Neural progenitor cell (in vitro differentiated cells): ENCODE measurements at regions not wholly inside any gene's neighbourhood (a gene's known extent, or its start where the extent isn't known, plus 50 kb on each side); places are given as distances from the start of the nearest gene placed in this dataset.

ENCODE experiments used
- DNase-seq: peaks from one replicate; pipeline ENCODE4 v3.0.0-alpha.2; 2016; ENCODE audit warnings: low spot score
- H2AFZ ChIP-seq: fragments of 200-600 bp; sonication (generic); replicated peaks from 2 replicates; pipeline ENCODE4 v1.6.1; 2016; ENCODE audit warnings: antibody characterized with exemption
- H3F3A ChIP-seq: fragments of 200-600 bp; sonication (generic); 2 replicates; pipeline ENCODE4 v1.6.1; 2016; ENCODE audit warnings: antibody characterized with exemption, low read depth
- H3K27ac ChIP-seq: fragments of 200-600 bp; sonication (generic); 2 replicates; pipeline ENCODE4 v1.5.1; 2016; ENCODE audit warnings: mild to moderate bottlenecking
- H3K27me3 ChIP-seq: fragments of 200-600 bp; sonication (generic); 2 replicates; pipeline ENCODE4 v1.6.1; 2016; ENCODE audit warnings: mild to moderate bottlenecking, moderate library complexity
- H3K36me3 ChIP-seq: fragments of 200-600 bp; sonication (generic); 2 replicates; pipeline ENCODE4 v1.5.1; 2016
- H3K4me1 ChIP-seq: fragments of 200-600 bp; sonication (generic); 2 replicates; pipeline ENCODE4 v1.6.1; 2016; ENCODE audit warnings: mixed run types
- H3K4me2 ChIP-seq: fragments of 200-600 bp; sonication (generic); 2 replicates; pipeline ENCODE4 v1.6.1; 2016
- H3K4me3 ChIP-seq: fragments of 200-600 bp; sonication (generic); 2 replicates; pipeline ENCODE4 v1.5.1; 2016
- H3K79me2 ChIP-seq: fragments of 200-600 bp; sonication (generic); 2 replicates; pipeline ENCODE4 v1.6.1; 2016; ENCODE audit warnings: low read depth
- H3K9ac ChIP-seq: fragments of 200-600 bp; sonication (generic); 2 replicates; pipeline ENCODE4 v1.6.1; 2016
- H3K9me3 ChIP-seq: fragments of 200-600 bp; sonication (generic); 2 replicates; pipeline ENCODE4 v1.5.1; 2016; ENCODE audit warnings: low read depth
- H4K20me1 ChIP-seq: fragments of 200-600 bp; sonication (generic); 2 replicates; pipeline ENCODE4 v1.6.1; 2016; ENCODE audit warnings: low read depth
- H3K27ac Mint-ChIP-seq: 3 replicates; pipeline ENCODE4 v1.8.0; 2021; ENCODE audit warnings: mixed read lengths
- H3K27me3 Mint-ChIP-seq: 2 replicates; pipeline ENCODE4 v1.8.0; 2022; ENCODE audit warnings: low read depth, mild to moderate bottlenecking, inconsistent platforms, moderate library complexity, mixed read lengths; ENCODE audit not compliant: insufficient read depth
- H3K36me3 Mint-ChIP-seq: 3 replicates; pipeline ENCODE4 v1.8.0; 2021; ENCODE audit warnings: mixed read lengths
- H3K4me1 Mint-ChIP-seq: 3 replicates; pipeline ENCODE4 v1.8.0; 2021; ENCODE audit warnings: mixed read lengths
- H3K4me3 Mint-ChIP-seq: 3 replicates; pipeline ENCODE4 v1.8.0; 2021; ENCODE audit warnings: mild to moderate bottlenecking, moderate library complexity, mixed read lengths
- H3K9me3 Mint-ChIP-seq: 3 replicates; pipeline ENCODE4 v1.8.0; 2020; ENCODE audit warnings: mixed read lengths
- EZH2 ChIP-seq: fragments of 200-600 bp; sonication (generic); IDR thresholded peaks from 2 replicates; pipeline ENCODE4 v1.6.1; 2017; ENCODE audit warnings: antibody characterized with exemption, mild to moderate bottlenecking, moderate library complexity
- EZH2phosphoT487 ChIP-seq: fragments of 200-600 bp; sonication (generic); IDR thresholded peaks from 2 replicates; pipeline ENCODE4 v1.6.1; 2017; ENCODE audit warnings: antibody characterized with exemption
- TF ChIP-seq, protein P1 (sequence below): fragments of 200-600 bp; sonication (generic); IDR thresholded peaks from 2 replicates; pipeline ENCODE4 v1.5.1; 2017; ENCODE audit warnings: antibody characterized with exemption, mild to moderate bottlenecking

DNA sequence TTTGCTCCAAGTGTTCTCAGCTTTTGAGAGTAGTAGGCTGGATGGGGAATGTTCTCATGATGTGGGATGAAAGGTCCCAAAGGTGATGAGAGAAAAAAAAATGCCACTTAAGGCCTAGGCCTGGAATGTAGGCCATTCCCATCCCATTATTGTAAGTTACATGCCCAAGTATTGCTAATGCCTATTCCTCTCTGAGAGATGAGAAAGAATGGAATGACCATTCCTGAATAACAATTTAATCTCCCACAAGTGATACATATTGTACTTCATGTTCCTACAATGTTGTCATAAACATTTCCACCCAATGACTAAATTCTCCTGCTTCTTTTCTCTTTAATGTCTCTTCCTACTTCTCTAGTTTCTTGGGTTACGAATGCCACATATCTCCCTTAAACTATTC lies 102.8 kb upstream of the KCNJ16 start:
- Histone ChIP-seq H3F3A (no peaks in the 10 kb centered on the region), H3K79me2 (no peaks in the 10 kb centered on the region), H3K4me1 (no peaks in the 10 kb centered on the region), H2AFZ (no peak overlapping the region), H3K4me3 (no peak overlapping the region), H3K27ac (no peak overlapping the region), H3K27me3 (no peaks in the 10 kb centered on the region), H3K4me2 (no peak overlapping the region), H3K9ac (no peak overlapping the region), H3K9me3 (no peaks in the 10 kb centered on the region), H4K20me1 (no peaks in the 10 kb centered on the region), H3K36me3 (no peaks in the 10 kb centered on the region)
- TF ChIP-seq, protein P1, sequence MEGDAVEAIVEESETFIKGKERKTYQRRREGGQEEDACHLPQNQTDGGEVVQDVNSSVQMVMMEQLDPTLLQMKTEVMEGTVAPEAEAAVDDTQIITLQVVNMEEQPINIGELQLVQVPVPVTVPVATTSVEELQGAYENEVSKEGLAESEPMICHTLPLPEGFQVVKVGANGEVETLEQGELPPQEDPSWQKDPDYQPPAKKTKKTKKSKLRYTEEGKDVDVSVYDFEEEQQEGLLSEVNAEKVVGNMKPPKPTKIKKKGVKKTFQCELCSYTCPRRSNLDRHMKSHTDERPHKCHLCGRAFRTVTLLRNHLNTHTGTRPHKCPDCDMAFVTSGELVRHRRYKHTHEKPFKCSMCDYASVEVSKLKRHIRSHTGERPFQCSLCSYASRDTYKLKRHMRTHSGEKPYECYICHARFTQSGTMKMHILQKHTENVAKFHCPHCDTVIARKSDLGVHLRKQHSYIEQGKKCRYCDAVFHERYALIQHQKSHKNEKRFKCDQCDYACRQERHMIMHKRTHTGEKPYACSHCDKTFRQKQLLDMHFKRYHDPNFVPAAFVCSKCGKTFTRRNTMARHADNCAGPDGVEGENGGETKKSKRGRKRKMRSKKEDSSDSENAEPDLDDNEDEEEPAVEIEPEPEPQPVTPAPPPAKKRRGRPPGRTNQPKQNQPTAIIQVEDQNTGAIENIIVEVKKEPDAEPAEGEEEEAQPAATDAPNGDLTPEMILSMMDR = no peak
- no peak for TF ChIP-seq EZH2phosphoT487
- no peak for TF ChIP-seq EZH2
- DNase-seq = no peak
- H3K4me1 Mint-ChIP-seq = no peaks in the 10 kb centered on the region
- no peak overlapping the region for H3K27ac Mint-ChIP-seq
- no peaks in the 10 kb centered on the region for H3K27me3 Mint-ChIP-seq
- H3K9me3 Mint-ChIP-seq = peaks cover 2% of the 10 kb centered on the region
- no peak overlapping the region for H3K4me3 Mint-ChIP-seq
- no peaks in the 10 kb centered on the region for H3K36me3 Mint-ChIP-seq

DNA sequence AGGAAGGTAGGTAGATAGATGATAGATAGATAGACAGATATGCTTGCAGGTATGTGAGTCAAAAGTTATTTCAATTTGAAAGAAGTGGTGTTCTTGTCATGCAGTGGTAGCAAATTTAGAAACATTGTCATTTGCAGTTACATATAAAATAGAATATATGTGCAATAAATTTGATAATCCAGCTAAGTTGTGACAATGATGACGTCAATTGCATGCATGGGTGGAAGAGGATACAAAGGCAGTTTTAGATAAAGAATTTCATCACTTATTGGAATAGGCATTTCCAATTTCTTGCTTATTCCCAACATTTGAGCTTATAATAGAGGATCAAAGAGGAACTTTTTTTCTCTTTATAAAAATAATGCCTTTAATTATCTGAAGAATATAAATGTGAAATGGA lies 99.2 kb upstream of the KCNJ16 start:
- H3K9ac ChIP-seq = no peak overlapping the region
- H3K4me3 ChIP-seq = no peak overlapping the region
- no peak overlapping the region for H3K4me2 ChIP-seq
- no peaks in the 10 kb centered on the region for H3K79me2 ChIP-seq
- no peak for DNase-seq
- H3F3A ChIP-seq = no peaks in the 10 kb centered on the region
- Mint-ChIP-seq H3K4me1 (no peaks in the 10 kb centered on the region), H3K36me3 (no peaks in the 10 kb centered on the region), H3K9me3 (peaks cover 2% of the 10 kb centered on the region), H3K27me3 (no peaks in the 10 kb centered on the region), H3K4me3 (no peak overlapping the region), H3K27ac (no peak overlapping the region)
- no peaks in the 10 kb centered on the region for H3K36me3 ChIP-seq
- no peak overlapping the region for H3K27ac ChIP-seq
- H4K20me1 ChIP-seq = no peaks in the 10 kb centered on the region
- no peaks in the 10 kb centered on the region for H3K4me1 ChIP-seq
- H2AFZ ChIP-seq = no peak overlapping the region
- no peak for TF ChIP-seq EZH2phosphoT487
- no peaks in the 10 kb centered on the region for H3K27me3 ChIP-seq
- no peaks in the 10 kb centered on the region for H3K9me3 ChIP-seq

DNA sequence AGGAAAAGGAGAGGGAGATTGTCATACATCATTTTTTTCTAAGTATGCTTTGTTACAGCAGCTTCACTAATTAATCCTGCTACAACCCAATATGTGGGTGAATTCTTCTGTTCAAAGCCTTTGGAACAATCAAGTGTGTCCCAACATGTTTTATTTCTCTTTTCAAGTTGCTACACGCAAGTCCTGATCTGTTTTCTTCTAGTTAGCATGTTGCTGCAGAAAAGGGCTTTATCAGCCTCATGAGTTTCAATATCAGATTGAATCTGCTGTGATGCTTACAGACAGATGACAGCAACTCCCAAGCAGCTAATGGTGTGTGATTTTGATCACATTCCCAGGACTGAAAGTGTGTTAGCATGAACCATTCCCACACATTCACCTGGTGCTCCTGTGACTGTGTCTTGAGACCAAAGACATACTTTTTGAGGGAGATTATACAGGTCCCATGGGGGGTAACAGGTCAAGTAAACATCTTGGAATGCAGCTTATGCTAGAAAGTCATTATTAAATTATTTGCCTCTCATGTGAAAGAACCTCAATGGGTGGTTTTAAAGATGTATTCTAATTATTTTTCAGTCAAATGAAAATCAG lies 96.9 kb upstream of the KCNJ16 start:
- no peaks in the 10 kb centered on the region for H3K36me3 ChIP-seq
- Mint-ChIP-seq H3K36me3 (no peaks in the 10 kb centered on the region), H3K9me3 (peaks cover 6% of the 10 kb centered on the region), H3K27ac (no peak overlapping the region), H3K27me3 (no peaks in the 10 kb centered on the region), H3K4me3 (no peak overlapping the region), H3K4me1 (no peaks in the 10 kb centered on the region)
- no peaks in the 10 kb centered on the region for H3K9me3 ChIP-seq
- TF ChIP-seq EZH2phosphoT487 (no peak), EZH2 (no peak)
- TF ChIP-seq, protein P1 = no peak
- no peak for DNase-seq
- H3K9ac ChIP-seq = no peak overlapping the region
- H3K79me2 ChIP-seq = no peaks in the 10 kb centered on the region
- H3F3A ChIP-seq = no peaks in the 10 kb centered on the region
- H3K4me3 ChIP-seq = no peak overlapping the region
- H4K20me1 ChIP-seq = no peaks in the 10 kb centered on the region
- H3K27me3 ChIP-seq = no peaks in the 10 kb centered on the region
- no peak overlapping the region for H3K27ac ChIP-seq
- no peaks in the 10 kb centered on the region for H3K4me1 ChIP-seq
- H3K4me2 ChIP-seq = no peak overlapping the region
- no peak overlapping the region for H2AFZ ChIP-seq

DNA sequence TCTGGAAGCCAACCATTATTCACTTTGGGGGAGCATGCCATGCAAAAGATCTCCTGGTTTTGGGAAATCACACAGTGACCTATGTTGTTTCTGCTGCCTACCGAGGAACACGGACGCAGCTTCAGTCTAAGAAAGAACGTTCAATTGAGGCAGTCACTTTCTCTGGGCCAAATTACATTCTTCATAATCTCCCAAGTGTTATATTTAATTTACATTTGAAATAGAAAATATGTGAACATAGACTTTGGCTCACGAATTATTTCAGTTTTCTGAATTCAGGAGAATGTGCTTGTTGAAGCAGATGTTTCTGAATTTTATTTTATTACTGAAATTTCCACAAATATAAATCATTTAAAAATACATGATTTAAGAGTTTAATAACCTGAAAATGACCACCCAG lies 93.6 kb upstream of the KCNJ16 start:
- H3K36me3 Mint-ChIP-seq = no peaks in the 10 kb centered on the region
- TF ChIP-seq, protein P1 = no peak

More for the DNA sequence above, 93.6 kb upstream of the KCNJ16 start:
- Mint-ChIP-seq H3K27ac (no peak overlapping the region), H3K9me3 (peaks cover 4% of the 10 kb centered on the region), H3K27me3 (no peaks in the 10 kb centered on the region), H3K4me1 (no peaks in the 10 kb centered on the region), H3K4me3 (no peak overlapping the region)
- H3K4me3 ChIP-seq = no peak overlapping the region
- no peak overlapping the region for H2AFZ ChIP-seq
- DNase-seq = no peak
- H3K36me3 ChIP-seq = no peaks in the 10 kb centered on the region
- H3K79me2 ChIP-seq = no peaks in the 10 kb centered on the region
- no peaks in the 10 kb centered on the region for H4K20me1 ChIP-seq
- H3K4me2 ChIP-seq = no peak overlapping the region
- no peak overlapping the region for H3K9ac ChIP-seq
- H3K9me3 ChIP-seq = no peaks in the 10 kb centered on the region
- H3F3A ChIP-seq = no peaks in the 10 kb centered on the region
- H3K4me1 ChIP-seq = no peaks in the 10 kb centered on the region
- no peak overlapping the region for H3K27ac ChIP-seq
- H3K27me3 ChIP-seq = no peaks in the 10 kb centered on the region
